DOHH2 (cell line): ENCODE measurements at regions not wholly inside any gene's neighbourhood (a gene's known extent, or its start where the extent isn't known, plus 50 kb on each side); places are given as distances from the start of the nearest gene placed in this dataset.

Source experiments
- CTCF ChIP-seq: fragments of 200-600 bp; sonication (generic); IDR thresholded peaks from one replicate; pipeline ENCODE4 v1.5.1; 2014; ENCODE audit warnings: antibody characterized with exemption, mild to moderate bottlenecking, low read depth, low read length; ENCODE audit not compliant: poor library complexity, severe bottlenecking
- EZH2phosphoT487 ChIP-seq: fragments of 200-600 bp; sonication (generic); IDR thresholded peaks from 2 replicates; pipeline ENCODE4 v1.6.1; 2017; ENCODE audit warnings: borderline replicate concordance, mild to moderate bottlenecking, antibody characterized with exemption, low read length, moderate library complexity, mixed read lengths

GRCh38 chr15:52858782-52859176 lies 68.6 kb upstream of the ONECUT1 start:
- TF ChIP-seq CTCF, result no peak
- TF ChIP-seq EZH2phosphoT487, result no peak
